ENCODE measurements at regions not wholly inside any gene's neighbourhood (a gene's known extent, or its start where the extent isn't known, plus 50 kb on each side); places are given as distances from the start of the nearest gene placed in this dataset.
"Not testable (repeated sequence)": the region's sequence is repeated elsewhere in the genome, so short reads cannot be mapped to it uniquely, and the experiment has no call there.

- no peak for DNase-seq
These were observed 63.5 kb downstream of the SPATA31D1 start for GRCh38 chr9:82052081-82052480.

- DNase-seq: no peak
These were observed 65.9 kb downstream of the SPATA31D1 start for GRCh38 chr9:82054264-82055015.

- DNase-seq: no peak
These were observed 69.2 kb downstream of the SPATA31D1 start for GRCh38 chr9:82057805-82058204.

GRCh38 chr9:82061801-82062200 lies 73.2 kb downstream of the SPATA31D1 start:
- not testable (repeated sequence) for DNase-seq

- DNase-seq: no peak
These were observed 73.7 kb downstream of the SPATA31D1 start for GRCh38 chr9:82062245-82062644.

GRCh38 chr9:82073551-82074543 lies 85.3 kb downstream of the SPATA31D1 start:
- DNase-seq: no peak

GRCh38 chr9:82080265-82080664 lies 91.7 kb downstream of the SPATA31D1 start:
- no peak for DNase-seq

- DNase-seq: no peak
These were observed 92.9 kb downstream of the SPATA31D1 start for GRCh38 chr9:82081496-82081895.

- no peak for DNase-seq
These were observed 94.0 kb downstream of the SPATA31D1 start for GRCh38 chr9:82082563-82082962.

- no peak for DNase-seq
These were observed 100.0 kb downstream of the SPATA31D1 start for GRCh38 chr9:82088591-82088990.

GRCh38 chr9:82090046-82090445 lies 101.5 kb downstream of the SPATA31D1 start:
- no peak for DNase-seq

- DNase-seq: no peak
These were observed 102.5 kb downstream of the SPATA31D1 start for GRCh38 chr9:82091100-82091499.

- no peak for DNase-seq
These were observed 103.0 kb downstream of the SPATA31D1 start for GRCh38 chr9:82091610-82092009.

- DNase-seq: no peak
These were observed 112.9 kb downstream of the SPATA31D1 start for GRCh38 chr9:82101475-82101874.

- no peak for DNase-seq
These were observed 115.7 kb downstream of the SPATA31D1 start for GRCh38 chr9:82104252-82104651.

- DNase-seq: no peak
These were observed 117.2 kb downstream of the SPATA31D1 start for GRCh38 chr9:82105729-82106128.

- DNase-seq: no peak
These were observed 118.0 kb downstream of the SPATA31D1 start for GRCh38 chr9:82106536-82106935.

- DNase-seq: no peak
These were observed 119.9 kb downstream of the SPATA31D1 start for GRCh38 chr9:82108474-82108873.

GRCh38 chr9:82108941-82109340 lies 120.4 kb downstream of the SPATA31D1 start:
- no peak for DNase-seq

- DNase-seq: no peak
These were observed 121.1 kb downstream of the SPATA31D1 start for GRCh38 chr9:82109626-82110025.

- no peak for DNase-seq
These were observed 122.3 kb downstream of the SPATA31D1 start for GRCh38 chr9:82110881-82111280.

GRCh38 chr9:82115331-82115730 lies 126.8 kb downstream of the SPATA31D1 start:
- DNase-seq: no peak

- no peak for DNase-seq
These were observed 127.3 kb downstream of the SPATA31D1 start for GRCh38 chr9:82115900-82116299.

GRCh38 chr9:82116556-82116955 lies 128.0 kb downstream of the SPATA31D1 start:
- DNase-seq: no peak

Data from NCI-H1436 (cell line).